Myocyte (in vitro differentiated cells): ENCODE measurements at regions not wholly inside any gene's neighbourhood (a gene's known extent, or its start where the extent isn't known, plus 50 kb on each side); places are given as distances from the start of the nearest gene placed in this dataset.

Experiments used
- DNase-seq: peaks from one replicate; pipeline ENCODE4 v3.0.0-alpha.2; 2012; ENCODE audit warnings: low read depth

GRCh38 chr22:34303656-34304055 is 383.4 kb upstream of the LARGE1 start:
- no peak for DNase-seq

GRCh38 chr22:34306361-34306760 is 386.1 kb upstream of the LARGE1 start:
- no peak for DNase-seq

- no peak for DNase-seq
Measured at GRCh38 chr22:34308101-34308500, 387.8 kb upstream of the LARGE1 start.

- DNase-seq, result no peak
Measured at GRCh38 chr22:34319346-34319745, 399.1 kb upstream of the LARGE1 start.

GRCh38 chr22:34324763-34325162 is 404.5 kb upstream of the LARGE1 start:
- DNase-seq, result no peak

GRCh38 chr22:34326901-34327300 is 406.6 kb upstream of the LARGE1 start:
- DNase-seq, result no peak

GRCh38 chr22:34330432-34330831 is 410.2 kb upstream of the LARGE1 start:
- no peak for DNase-seq

- no peak for DNase-seq
Measured at GRCh38 chr22:34333285-34333684, 413.0 kb upstream of the LARGE1 start.

- DNase-seq, result no peak
Measured at GRCh38 chr22:34334893-34335292, 414.6 kb upstream of the LARGE1 start.

- DNase-seq, result no peak
Measured at GRCh38 chr22:34344702-34345101, 424.4 kb upstream of the LARGE1 start.

GRCh38 chr22:34354071-34354817 is 434.0 kb upstream of the LARGE1 start:
- DNase-seq, result no peak

GRCh38 chr22:34356481-34356880 is 436.2 kb upstream of the LARGE1 start:
- no peak for DNase-seq

GRCh38 chr22:34370711-34371110 is 450.4 kb upstream of the LARGE1 start:
- DNase-seq, result no peak

- DNase-seq, result no peak
Measured at GRCh38 chr22:34379825-34380224, 459.5 kb upstream of the LARGE1 start.

GRCh38 chr22:34380532-34380931 is 460.3 kb upstream of the LARGE1 start:
- DNase-seq, result no peak

- DNase-seq, result no peak
Measured at GRCh38 chr22:34390400-34390799, 470.1 kb upstream of the LARGE1 start.

GRCh38 chr22:34395370-34395769 is 475.1 kb upstream of the LARGE1 start:
- DNase-seq, result no peak

- no peak for DNase-seq
Measured at GRCh38 chr22:34403667-34404066, 483.4 kb upstream of the LARGE1 start.

- DNase-seq, result no peak
Measured at GRCh38 chr22:34410111-34410510, 489.8 kb upstream of the LARGE1 start.

GRCh38 chr22:34414467-34415440 is 494.5 kb upstream of the LARGE1 start:
- DNase-seq, result peak; percentile 1

- DNase-seq, result no peak
Measured at GRCh38 chr22:34416022-34416860, 496.0 kb upstream of the LARGE1 start.
